ENCODE measurements at regions not wholly inside any gene's neighbourhood (a gene's known extent, or its start where the extent isn't known, plus 50 kb on each side); places are given as distances from the start of the nearest gene placed in this dataset.

- Mint-ChIP-seq H3K27me3 (no peaks in the 10 kb centered on the region), H3K4me1 (no peaks in the 10 kb centered on the region), H3K9me3 (peaks cover 75 to 98% of the 10 kb centered on the region in 2 donors), H3K4me3 (no peak overlapping the region), H3K27ac (no peak overlapping the region)
- DNase-seq (no peak), ATAC-seq (no peak)
Observed at GRCh38 chr15:25061808-25062550, 107.2 kb downstream of the SNRPN start.

- Mint-ChIP-seq H3K27ac (no peak overlapping the region), H3K4me3 (no peak overlapping the region), H3K9me3 (peaks cover 68 to 97% of the 10 kb centered on the region in 2 donors), H3K27me3 (no peaks in the 10 kb centered on the region), H3K4me1 (no peaks in the 10 kb centered on the region)
- DNase-seq, result no peak
- ATAC-seq, result no peak
Observed at GRCh38 chr15:25062551-25063430, 108.0 kb downstream of the SNRPN start.

GRCh38 chr15:25065286-25065685, 110.5 kb downstream of the SNRPN start:
- no peak for ATAC-seq
- no peaks in the 10 kb centered on the region for H3K4me1 Mint-ChIP-seq
- H3K9me3 Mint-ChIP-seq, result peaks cover 64 to 98% of the 10 kb centered on the region in 2 donors
- H3K27me3 Mint-ChIP-seq, result no peaks in the 10 kb centered on the region
- DNase-seq, result no peak
- H3K27ac Mint-ChIP-seq, result no peak overlapping the region
- H3K4me3 Mint-ChIP-seq, result no peak overlapping the region

DNA sequence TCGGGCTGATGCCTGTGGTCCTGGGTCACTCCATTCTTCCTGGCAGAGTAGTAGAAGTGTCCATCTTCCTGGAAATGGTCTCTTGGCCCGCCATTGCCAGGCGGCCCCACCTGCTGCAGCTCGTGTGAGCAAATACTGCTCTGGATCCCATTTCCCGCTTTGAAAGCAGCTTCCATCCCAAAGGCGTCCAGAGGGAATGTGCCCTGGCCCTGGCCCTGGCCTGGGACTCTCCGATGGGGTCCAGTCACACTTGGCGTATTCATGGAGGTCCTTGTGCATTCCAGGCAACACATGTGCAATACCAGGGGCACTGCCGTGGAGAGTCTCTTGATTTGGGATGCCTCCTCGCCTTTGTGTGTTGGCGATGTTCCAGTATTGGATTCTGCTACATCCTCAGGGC, 111.1 kb downstream of the SNRPN start:
- ATAC-seq (no peak), DNase-seq (no peak)
- no peak overlapping the region for H3K27ac Mint-ChIP-seq
- no peak overlapping the region for H3K4me3 Mint-ChIP-seq
- H3K27me3 Mint-ChIP-seq, result no peaks in the 10 kb centered on the region
- H3K4me1 Mint-ChIP-seq, result no peaks in the 10 kb centered on the region
- H3K9me3 Mint-ChIP-seq, result peaks cover 58 to 98% of the 10 kb centered on the region in 2 donors

DNA sequence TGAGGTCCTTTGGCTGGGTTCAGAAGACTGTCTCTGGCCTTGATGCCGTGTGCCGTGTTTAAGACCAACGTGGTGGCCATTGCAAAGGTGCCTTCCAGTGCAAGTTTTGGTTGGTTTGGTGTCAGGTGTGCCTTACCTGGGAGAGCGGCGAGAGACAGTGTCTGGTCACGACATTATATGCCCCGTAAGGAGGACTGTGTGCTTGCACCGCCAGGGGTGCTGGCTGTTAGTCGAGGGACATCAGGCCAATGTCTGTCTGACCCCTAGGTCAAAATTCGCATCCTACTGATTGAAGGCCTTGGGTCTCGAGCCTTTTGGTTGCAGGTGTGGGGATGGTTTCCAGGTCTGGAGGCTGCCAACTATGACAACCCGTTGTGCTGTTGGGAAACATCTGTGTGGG, 111.9 kb downstream of the SNRPN start:
- Mint-ChIP-seq H3K4me3 (no peak overlapping the region), H3K9me3 (peaks cover 52 to 98% of the 10 kb centered on the region in 2 donors), H3K27ac (no peak overlapping the region), H3K27me3 (no peaks in the 10 kb centered on the region), H3K4me1 (no peaks in the 10 kb centered on the region)
- ATAC-seq (no peak), DNase-seq (no peak)

DNA sequence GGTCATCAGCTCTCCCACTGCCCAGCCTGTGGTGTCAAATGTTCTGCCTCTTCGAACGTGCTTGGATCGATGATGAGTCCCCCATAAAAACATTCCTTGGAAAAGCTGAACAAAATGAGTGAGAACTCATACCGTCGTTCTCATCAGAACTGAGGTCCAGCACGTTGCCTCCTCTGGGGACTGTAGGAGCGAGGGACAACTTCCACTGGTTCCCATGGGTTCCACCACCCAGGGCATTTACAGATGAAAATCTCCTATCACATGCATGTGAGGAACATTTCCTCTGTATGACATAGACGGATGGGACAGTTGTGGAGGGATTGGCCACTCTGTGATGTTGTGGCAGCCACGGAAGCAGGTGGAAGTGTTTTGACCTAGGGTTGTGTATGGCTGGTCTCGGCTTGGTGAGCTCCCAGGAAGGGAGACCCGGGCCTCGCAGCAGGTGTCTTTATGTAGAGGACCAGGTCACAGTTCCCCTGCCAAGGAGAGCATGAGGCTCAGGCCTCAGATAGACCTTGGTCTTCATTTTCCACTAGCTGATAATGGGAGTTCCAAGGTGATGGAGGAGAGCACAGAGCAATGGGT, 113.0 kb downstream of the SNRPN start:
- no peaks in the 10 kb centered on the region for H3K27me3 Mint-ChIP-seq
- DNase-seq (no peak), ATAC-seq (no peak)
- H3K27ac Mint-ChIP-seq, result no peak overlapping the region
- H3K9me3 Mint-ChIP-seq, result peaks cover 49 to 98% of the 10 kb centered on the region in 2 donors
- no peaks in the 10 kb centered on the region for H3K4me1 Mint-ChIP-seq
- H3K4me3 Mint-ChIP-seq, result no peak overlapping the region

DNA sequence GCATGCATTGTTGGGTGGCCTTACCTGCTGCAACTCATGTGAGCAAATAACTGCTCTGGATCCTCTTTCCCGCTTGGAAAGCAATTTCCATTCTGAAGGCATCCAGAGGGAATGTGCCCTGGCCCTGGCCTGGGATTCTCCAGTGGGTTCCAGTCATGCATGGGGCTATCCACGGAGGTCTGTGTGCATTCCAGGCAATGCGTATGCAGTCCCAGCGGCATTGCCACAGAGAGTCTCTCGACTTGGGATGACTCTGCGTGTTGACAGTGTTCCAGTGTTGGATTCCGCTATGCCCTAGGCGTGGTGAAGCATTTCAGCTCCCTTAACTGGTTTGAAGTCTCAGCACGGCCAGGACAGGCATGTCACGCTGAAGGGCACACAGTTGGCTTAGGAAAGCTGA, 113.9 kb downstream of the SNRPN start:
- no peak for DNase-seq
- Mint-ChIP-seq H3K4me1 (no peaks in the 10 kb centered on the region), H3K27ac (no peak overlapping the region), H3K9me3 (peaks cover 44 to 94% of the 10 kb centered on the region in 2 donors), H3K27me3 (no peaks in the 10 kb centered on the region), H3K4me3 (no peak overlapping the region)
- ATAC-seq, result no peak

DNA sequence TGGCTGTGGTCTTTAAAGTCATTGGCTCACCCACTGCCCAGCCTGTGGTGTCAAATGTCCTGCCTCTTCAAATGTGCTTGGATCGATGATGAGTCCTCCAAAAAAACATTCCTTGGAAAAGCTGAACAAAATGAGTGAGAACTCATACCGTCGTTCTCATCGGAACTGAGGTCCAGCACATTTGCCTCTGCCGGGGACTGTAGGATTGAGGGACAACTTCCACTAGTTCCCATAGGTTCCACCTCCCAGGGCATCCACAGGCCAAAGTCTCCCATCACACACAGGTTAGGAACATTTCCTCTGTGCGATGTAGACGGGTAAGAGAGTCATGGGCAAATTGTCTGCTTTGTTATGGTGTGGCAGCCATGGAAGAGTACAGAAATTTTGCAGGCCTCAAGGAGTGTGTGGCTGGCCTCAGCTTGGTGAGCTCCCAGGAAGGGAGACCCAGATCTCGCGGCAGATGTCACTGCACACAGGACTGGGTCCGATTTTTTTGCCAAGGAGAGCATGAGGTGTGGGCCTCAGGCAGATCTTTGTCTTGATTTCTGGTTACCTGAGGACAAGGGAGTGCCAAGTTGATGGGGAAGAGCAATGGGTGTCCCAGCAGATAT, 115.7 kb downstream of the SNRPN start:
- DNase-seq (no peak), ATAC-seq (no peak)
- Mint-ChIP-seq H3K4me1 (no peaks in the 10 kb centered on the region), H3K9me3 (peaks cover 44 to 94% of the 10 kb centered on the region in 2 donors), H3K27ac (no peak overlapping the region), H3K4me3 (no peak overlapping the region), H3K27me3 (no peaks in the 10 kb centered on the region)

DNA sequence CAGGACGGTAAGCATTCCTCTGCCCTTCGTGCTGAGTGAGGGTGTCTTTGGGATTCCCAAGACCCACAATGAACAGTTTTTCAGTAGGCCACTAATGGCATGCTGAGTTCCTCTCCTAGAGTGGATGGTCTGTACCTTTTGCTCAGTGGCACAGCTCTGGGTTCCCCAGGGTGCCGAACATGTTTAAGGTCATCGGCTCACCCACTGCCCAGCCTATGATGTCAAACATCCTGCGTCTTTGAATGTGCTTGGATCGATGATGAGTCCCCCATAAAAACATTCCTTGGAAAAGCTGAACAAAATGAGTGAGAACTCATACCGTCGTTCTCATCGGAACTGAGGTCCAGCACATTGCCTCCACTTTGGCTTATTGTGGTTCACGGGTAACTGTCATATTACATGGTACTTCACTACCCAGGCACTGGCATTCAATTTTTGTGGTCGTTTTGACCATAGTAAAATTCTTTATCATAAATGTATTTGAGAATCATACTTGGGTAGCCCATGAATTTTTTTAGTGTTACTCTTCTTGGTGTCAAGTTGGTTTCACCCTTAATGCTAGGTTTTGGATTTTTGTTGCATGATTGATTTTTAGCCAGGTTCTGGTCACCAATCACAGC, 118.2 kb downstream of the SNRPN start:
- Mint-ChIP-seq H3K27ac (no peak overlapping the region), H3K4me3 (no peak overlapping the region), H3K4me1 (no peaks in the 10 kb centered on the region), H3K27me3 (no peaks in the 10 kb centered on the region), H3K9me3 (peaks cover 39 to 95% of the 10 kb centered on the region in 2 donors)
- DNase-seq (no peak), ATAC-seq (no peak)

DNA sequence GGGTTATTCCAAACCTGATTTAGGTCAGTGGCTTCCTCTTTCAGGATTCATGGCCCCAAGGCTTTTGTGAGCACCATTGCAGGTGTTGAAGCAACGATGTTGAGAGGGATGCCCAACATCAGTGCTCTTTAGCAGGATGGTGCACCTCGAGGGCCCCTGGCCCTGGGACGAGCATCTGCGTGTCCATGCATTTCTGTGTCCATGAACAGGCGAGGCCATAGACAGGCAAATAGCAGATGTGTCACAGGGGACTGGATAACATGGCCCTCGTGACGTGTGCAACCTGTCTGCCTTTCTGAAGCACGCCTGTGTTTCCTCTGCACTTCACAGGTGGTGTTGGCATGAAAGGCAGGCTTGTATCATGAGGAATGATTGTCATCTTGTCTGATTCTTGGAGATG, 132.3 kb downstream of the SNRPN start:
- H3K27ac Mint-ChIP-seq, result no peak overlapping the region

GRCh38 chr15:25088261-25088790, 133.5 kb downstream of the SNRPN start:
- Mint-ChIP-seq H3K4me1 (no peaks in the 10 kb centered on the region), H3K9me3 (peaks cover 49 to 91% of the 10 kb centered on the region in 2 donors), H3K27me3 (no peaks in the 10 kb centered on the region), H3K4me3 (no peak overlapping the region), H3K27ac (no peak overlapping the region)
- ATAC-seq, result no peak
- DNase-seq, result no peak

More for the DNA sequence above, 132.3 kb downstream of the SNRPN start:
- H3K4me1 Mint-ChIP-seq, result no peaks in the 10 kb centered on the region
- ATAC-seq (no peak), DNase-seq (no peak)
- no peak overlapping the region for H3K4me3 Mint-ChIP-seq
- H3K9me3 Mint-ChIP-seq, result peaks cover 59 to 92% of the 10 kb centered on the region in 2 donors
- no peaks in the 10 kb centered on the region for H3K27me3 Mint-ChIP-seq

- H3K4me1 Mint-ChIP-seq, result no peaks in the 10 kb centered on the region
- no peak for ATAC-seq
- no peak overlapping the region for H3K4me3 Mint-ChIP-seq
- peaks cover 45 to 89% of the 10 kb centered on the region in 2 donors for H3K9me3 Mint-ChIP-seq
- no peak for DNase-seq
- H3K27me3 Mint-ChIP-seq, result no peaks in the 10 kb centered on the region
- H3K27ac Mint-ChIP-seq, result no peak overlapping the region
Observed at GRCh38 chr15:25089577-25089976, 134.8 kb downstream of the SNRPN start.

GRCh38 chr15:25090073-25090733, 135.4 kb downstream of the SNRPN start:
- Mint-ChIP-seq H3K9me3 (peaks cover 47 to 89% of the 10 kb centered on the region in 2 donors), H3K4me1 (no peaks in the 10 kb centered on the region), H3K27me3 (no peaks in the 10 kb centered on the region), H3K27ac (no peak overlapping the region), H3K4me3 (no peak overlapping the region)
- DNase-seq (no peak), ATAC-seq (no peak)

DNA sequence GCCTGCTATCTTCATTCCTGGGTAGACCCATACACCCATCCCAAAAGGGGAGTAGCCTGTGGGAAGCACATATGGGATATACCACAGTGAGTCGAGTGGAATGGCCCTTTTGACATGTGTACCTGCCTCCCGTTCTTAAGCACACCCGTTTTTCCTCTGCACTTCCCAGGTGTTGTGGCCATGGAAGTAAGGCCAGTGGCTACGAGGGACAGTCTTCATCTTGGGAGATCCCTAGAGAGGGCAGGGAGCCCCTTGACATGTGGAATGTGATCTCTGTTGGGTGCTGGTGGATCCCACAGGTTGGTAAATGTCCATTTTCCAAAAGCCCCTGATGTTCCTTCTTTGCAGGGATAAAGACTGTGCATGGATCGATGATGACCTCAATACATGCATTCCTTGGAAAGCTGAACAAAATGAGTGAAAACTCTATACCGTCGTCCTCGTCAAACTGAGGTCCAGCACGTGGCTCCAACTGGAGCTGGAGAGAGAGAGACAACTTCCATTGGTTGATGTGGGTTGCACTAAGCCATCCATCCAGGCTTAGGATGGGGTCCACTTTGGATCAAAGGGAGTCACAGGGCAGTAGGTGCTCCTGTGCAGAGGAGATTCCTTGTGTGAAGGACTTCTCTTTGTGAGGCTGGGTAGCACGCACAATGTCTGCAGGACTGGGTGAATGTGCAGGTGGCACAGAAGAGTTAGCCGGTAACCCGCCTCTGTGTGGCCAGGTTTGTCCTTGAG, 136.8 kb downstream of the SNRPN start:
- DNase-seq (no peak), ATAC-seq (no peak)
- H3K9me3 Mint-ChIP-seq, result peaks cover 42 to 79% of the 10 kb centered on the region in 2 donors

More for the DNA sequence above, 136.8 kb downstream of the SNRPN start:
- H3K4me3 Mint-ChIP-seq, result no peak overlapping the region
- no peaks in the 10 kb centered on the region for H3K4me1 Mint-ChIP-seq
- H3K27ac Mint-ChIP-seq, result no peak overlapping the region
- no peaks in the 10 kb centered on the region for H3K27me3 Mint-ChIP-seq
